HCT116 (cell line): ENCODE measurements at regions not wholly inside any gene's neighbourhood (a gene's known extent, or its start where the extent isn't known, plus 50 kb on each side); places are given as distances from the start of the nearest gene placed in this dataset.

Source experiments
- ATAC-seq: fragments of 200-7000 bp; cut with Tn5 transposase; 2 replicates; pipeline ENCODE4 v1.9.1; 2020; ENCODE audit warnings: mild to moderate bottlenecking, moderate library complexity
- BruUV-seq: library from RNA; stranded (reverse); fragments of 400-500 nt; replicated peaks from 2 replicates; lab custom pipeline; 2021; lab: Mats Ljungman, UMichigan
- CTCF ChIA-PET: fragments of 300-600 bp; sonication (Branson Sonifier 250); formaldehyde crosslinking; loops from one replicate; lab custom pipeline; 2021; ENCODE audit warnings: antibody characterized with exemption; lab: Charles Lee
- POLR2A ChIA-PET: fragments of 300-600, 350-600 bp; sonication (Branson Sonifier 250); formaldehyde crosslinking; loops from one replicate; lab custom pipeline; 2021; ENCODE audit warnings: antibody characterized with exemption; lab: Charles Lee
- RAD21 ChIA-PET, 2 experiments: fragments of 300-600 bp; sonication (Branson Sonifier 250); formaldehyde crosslinking; loops; one replicate each; lab custom pipeline; 2023; ENCODE audit warnings: low total read pairs in 2 of 2; ENCODE audit not compliant: uncharacterized antibody in 2 of 2, unreplicated experiment in 2 of 2, low non-redundant PET in 1 of 2; lab: Charles Lee
- DNase-seq: peaks from one replicate; pipeline ENCODE4 v3.0.0-alpha.2; 2010; ENCODE audit warnings: low read depth, low spot score
- H2AFZ ChIP-seq: fragments of 200-600 bp; shearing (Covaris generic), sonication (generic); 2 replicates; pipeline ENCODE4 v1.6.1; 2017; ENCODE audit warnings: low read depth, mixed run types, mixed read lengths, antibody characterized with exemption, low read length; ENCODE audit not compliant: poor library complexity, severe bottlenecking
- H3K27ac ChIP-seq: 2 replicates; pipeline ENCODE4 v1.5.1; 2012; ENCODE audit warnings: low read depth, low read length
- H3K27me3 ChIP-seq: fragments of 200-600 bp; sonication (generic); 2 replicates; pipeline ENCODE4 v1.6.1; 2016; ENCODE audit warnings: mixed run types, low read length, mixed read lengths; ENCODE audit not compliant: insufficient read depth
- H3K36me3 ChIP-seq, 2 experiments: fragments of 200-500 bp in 1 of 2; fragments of 200-600 bp in 1 of 2; sonication (Bioruptor generic) in 1 of 2; sonication (generic) in 1 of 2; 2 replicates each; pipeline versions ENCODE4 v1.5.1 to v1.6.1; 2014 to 2016; ENCODE audit warnings: low read length in 2 of 2, inconsistent platforms in 1 of 2, mixed read lengths in 1 of 2, mixed run types in 1 of 2; ENCODE audit not compliant: insufficient read depth in 2 of 2, control insufficient read depth in 1 of 2
- H3K4me1 ChIP-seq, 2 experiments: fragments of 200-600 bp in 1 of 2; sonication (generic) in 1 of 2; 2 replicates each; pipeline versions ENCODE4 v1.5.1 to v1.6.1; 2012 to 2017; ENCODE audit warnings: low read length in 2 of 2, inconsistent platforms in 1 of 2, mild to moderate bottlenecking in 1 of 2, mixed read lengths in 1 of 2, mixed run types in 1 of 2, moderate library complexity in 1 of 2; ENCODE audit not compliant: insufficient read depth in 2 of 2, control insufficient read depth in 1 of 2
- H3K4me2 ChIP-seq: fragments of 200-600 bp; sonication (generic); 2 replicates; pipeline ENCODE4 v1.6.1; 2017; ENCODE audit warnings: mixed run types, low read length, mixed read lengths
- H3K4me3 ChIP-seq, 2 experiments: fragments of 200-600 bp in 1 of 2; sonication (generic) in 1 of 2; replicated peaks in 1 of 2; 2 replicates each; pipeline ENCODE4 v1.5.1; 2011 to 2016; ENCODE audit warnings: low read length in 2 of 2, control low read depth in 1 of 2, low read depth in 1 of 2, mild to moderate bottlenecking in 1 of 2, mixed read lengths in 1 of 2, mixed run types in 1 of 2
- H3K79me2 ChIP-seq: fragments of 200-600 bp; sonication (generic); 2 replicates; pipeline ENCODE4 v1.6.1; 2017; ENCODE audit warnings: mild to moderate bottlenecking, mixed run types, low read length, moderate library complexity, mixed read lengths; ENCODE audit not compliant: insufficient read depth
- H3K9ac ChIP-seq: fragments of 200-600 bp; sonication (generic); 2 replicates; pipeline ENCODE4 v1.6.1; 2016; ENCODE audit warnings: low read length, mixed read lengths
- H3K9me2 ChIP-seq: fragments of 200-600 bp; sonication (generic), shearing (Covaris generic); 2 replicates; pipeline ENCODE4 v1.6.1; 2017; ENCODE audit warnings: mixed run types, mild to moderate bottlenecking, moderate library complexity; ENCODE audit not compliant: insufficient read depth
- H3K9me3 ChIP-seq, 2 experiments: fragments of 200-500 bp in 1 of 2; fragments of 200-600 bp in 1 of 2; sonication (Bioruptor generic) in 1 of 2; sonication (generic) in 1 of 2; 2 replicates each; pipeline ENCODE4 v1.6.1; 2014 to 2017; ENCODE audit warnings: low read length in 2 of 2, mixed read lengths in 2 of 2, inconsistent platforms in 1 of 2, low read depth in 1 of 2, mild to moderate bottlenecking in 1 of 2, mixed run types in 1 of 2, moderate library complexity in 1 of 2; ENCODE audit not compliant: control insufficient read depth in 1 of 2, insufficient read depth in 1 of 2
- H4K20me1 ChIP-seq: fragments of 200-600 bp; sonication (generic), shearing (Covaris generic); 2 replicates; pipeline ENCODE4 v1.6.1; 2017; ENCODE audit warnings: mixed run types, mild to moderate bottlenecking, moderate library complexity; ENCODE audit not compliant: insufficient read depth
- ATF3 ChIP-seq: IDR thresholded peaks from 2 replicates; pipeline ENCODE4 v1.6.1; 2012
- CBX3 ChIP-seq: IDR thresholded peaks from 2 replicates; pipeline ENCODE4 v1.6.1; 2012; ENCODE audit warnings: low read depth
- CEBPB ChIP-seq: IDR thresholded peaks from 2 replicates; pipeline ENCODE4 v1.6.1; 2012; ENCODE audit warnings: low read depth
- CTCF ChIP-seq, 3 experiments: fragments of 200-600 bp in 1 of 3; sonication (generic) in 1 of 3; IDR thresholded peaks in 2 of 3; conservative IDR thresholded peaks in 1 of 3; 2 replicates each; pipeline ENCODE4 v1.5.1; 2012 to 2017; ENCODE audit warnings: low read depth in 2 of 3, low read length in 2 of 3, antibody characterized with exemption in 1 of 3, borderline replicate concordance in 1 of 3, control low read depth in 1 of 3, mild to moderate bottlenecking in 1 of 3, mixed read lengths in 1 of 3, mixed run types in 1 of 3, moderate library complexity in 1 of 3; ENCODE audit not compliant: insufficient read depth in 1 of 3
- EGR1 ChIP-seq: IDR thresholded peaks from 2 replicates; pipeline ENCODE4 v1.6.1; 2012; ENCODE audit warnings: low read depth
- ELF1 ChIP-seq: IDR thresholded peaks from 2 replicates; pipeline ENCODE4 v1.6.1; 2012; ENCODE audit warnings: low read depth, borderline replicate concordance
- EZH2 ChIP-seq: fragments of 200-600 bp; sonication (generic); IDR thresholded peaks from 2 replicates; pipeline ENCODE4 v1.6.1; 2017; ENCODE audit warnings: antibody characterized with exemption, mixed run types
- EZH2phosphoT487 ChIP-seq: fragments of 200-600 bp; IDR thresholded peaks from 2 replicates; pipeline ENCODE4 v1.6.1; 2018; ENCODE audit warnings: antibody characterized with exemption, borderline replicate concordance
- FOSL1 ChIP-seq: IDR thresholded peaks from 2 replicates; pipeline ENCODE4 v1.6.1; 2012; ENCODE audit warnings: low read depth
- JUND ChIP-seq: IDR thresholded peaks from 2 replicates; pipeline ENCODE4 v1.6.1; 2012
- POLR2A ChIP-seq: IDR thresholded peaks from 2 replicates; pipeline ENCODE4 v1.7.0; 2011; ENCODE audit warnings: borderline replicate concordance; ENCODE audit not compliant: insufficient read depth, insufficient read length; ENCODE audit errors: extremely low read depth
- RAD21 ChIP-seq: IDR thresholded peaks from 2 replicates; pipeline ENCODE4 v1.6.1; 2012; ENCODE audit warnings: low read depth, mild to moderate bottlenecking
- SIN3A ChIP-seq: IDR thresholded peaks from 2 replicates; pipeline ENCODE4 v1.6.1; 2012; ENCODE audit warnings: low read depth
- SP1 ChIP-seq: IDR thresholded peaks from 2 replicates; pipeline ENCODE4 v1.6.1; 2012; ENCODE audit warnings: low read depth
- SRF ChIP-seq: IDR thresholded peaks from 2 replicates; pipeline ENCODE4 v1.6.1; 2012; ENCODE audit warnings: low read depth
- YY1 ChIP-seq: IDR thresholded peaks from 2 replicates; pipeline ENCODE4 v1.6.1; 2011; ENCODE audit warnings: low read length, low read depth, moderate library complexity, mild to moderate bottlenecking; ENCODE audit not compliant: insufficient replicate concordance; ENCODE audit errors: extremely low read depth
- ZFX ChIP-seq: fragments of 450-650 bp; IDR thresholded peaks from 2 replicates; pipeline ENCODE4 v1.6.1; 2017
- intact Hi-C: fragments of 100-400 bp; cut with micrococcal nuclease; formaldehyde crosslinking; loops from 2 replicates; pipeline ENCODE4 v1.10.0; 2022
- TF ChIP-seq, protein P1 (sequence below): IDR thresholded peaks from 2 replicates; pipeline ENCODE4 v1.6.1; 2012; ENCODE audit warnings: low read depth
- TF ChIP-seq, protein P2 (sequence below): IDR thresholded peaks from 2 replicates; pipeline ENCODE4 v1.6.1; 2011; ENCODE audit warnings: mild to moderate bottlenecking, low read length, moderate library complexity; ENCODE audit not compliant: insufficient replicate concordance; ENCODE audit errors: extremely low read depth

- TF ChIP-seq FOSL1 (no peak), ELF1 (no peak)
Measured at GRCh38 chr9:21677387-21677786, 125.0 kb upstream of the MTAP start (continued).

GRCh38 chr9:21677834-21678233, 124.6 kb upstream of the MTAP start:
- peaks cover 92% of the 10 kb centered on the region for H3K79me2 ChIP-seq
- peak; percentile 76 for ATAC-seq
- RAD21 ChIA-PET: interaction anchor here in 1 of 2 experiments (1.0 kb wide), 1 partner anchor 111 kb away, joined by 3 read pairs; no protein-coding TSS in a partner anchor
- POLR2A ChIA-PET: interaction anchor here (0.9 to 2.5 kb wide), 30 partner anchors 9 to 124 kb away, joined by 3 to 24 read pairs (median 5); no protein-coding TSS in a partner anchor
- H3K9ac ChIP-seq: peak overlapping the region; percentile 53
- no peaks in the 10 kb centered on the region for H4K20me1 ChIP-seq
- DNase-seq: peak; percentile 99
- H3K4me2 ChIP-seq: peak overlapping the region; percentile 31
- no peak overlapping the region for H2AFZ ChIP-seq
- H3K4me3 ChIP-seq: no peak overlapping the region
- H3K4me1 ChIP-seq: peaks cover 90 to 99% of the 10 kb centered on the region in 2 experiments
- CTCF ChIA-PET: interaction anchor here (1.4 to 1.7 kb wide), 2 partner anchors 111 to 424 kb away, joined by 3 to 7 read pairs; no protein-coding TSS in a partner anchor
- H3K27me3 ChIP-seq: no peaks in the 10 kb centered on the region
- peak overlapping the region; percentile 99 for H3K27ac ChIP-seq
- no peaks in the 10 kb centered on the region for H3K9me3 ChIP-seq
- BruUV-seq: no TSS peak
- intact Hi-C loops: loop anchor here (2.0 kb wide), 3 partner anchors 63 to 111 kb away; no protein-coding TSS in a partner anchor
- H3K36me3 ChIP-seq: no peaks in the 10 kb centered on the region
- no peaks in the 10 kb centered on the region for H3K9me2 ChIP-seq
- peak; percentile 99 for TF ChIP-seq FOSL1
- peak; percentile 48 for TF ChIP-seq RAD21
- peak; percentile 87 for TF ChIP-seq SRF
- no peak for TF ChIP-seq ZFX
- TF ChIP-seq JUND: peak; percentile 99
- TF ChIP-seq ATF3: peak; percentile 72
- peak; percentile 100 for TF ChIP-seq SP1
- no peak for TF ChIP-seq ELF1
- TF ChIP-seq EGR1: peak; percentile 84; the same call in 1 of the 2 replicates
- peak; percentile 75; the same call in 1 of the 2 replicates for TF ChIP-seq CBX3
- no peak for TF ChIP-seq POLR2A
- TF ChIP-seq SIN3A: no peak
- TF ChIP-seq, protein P1, sequence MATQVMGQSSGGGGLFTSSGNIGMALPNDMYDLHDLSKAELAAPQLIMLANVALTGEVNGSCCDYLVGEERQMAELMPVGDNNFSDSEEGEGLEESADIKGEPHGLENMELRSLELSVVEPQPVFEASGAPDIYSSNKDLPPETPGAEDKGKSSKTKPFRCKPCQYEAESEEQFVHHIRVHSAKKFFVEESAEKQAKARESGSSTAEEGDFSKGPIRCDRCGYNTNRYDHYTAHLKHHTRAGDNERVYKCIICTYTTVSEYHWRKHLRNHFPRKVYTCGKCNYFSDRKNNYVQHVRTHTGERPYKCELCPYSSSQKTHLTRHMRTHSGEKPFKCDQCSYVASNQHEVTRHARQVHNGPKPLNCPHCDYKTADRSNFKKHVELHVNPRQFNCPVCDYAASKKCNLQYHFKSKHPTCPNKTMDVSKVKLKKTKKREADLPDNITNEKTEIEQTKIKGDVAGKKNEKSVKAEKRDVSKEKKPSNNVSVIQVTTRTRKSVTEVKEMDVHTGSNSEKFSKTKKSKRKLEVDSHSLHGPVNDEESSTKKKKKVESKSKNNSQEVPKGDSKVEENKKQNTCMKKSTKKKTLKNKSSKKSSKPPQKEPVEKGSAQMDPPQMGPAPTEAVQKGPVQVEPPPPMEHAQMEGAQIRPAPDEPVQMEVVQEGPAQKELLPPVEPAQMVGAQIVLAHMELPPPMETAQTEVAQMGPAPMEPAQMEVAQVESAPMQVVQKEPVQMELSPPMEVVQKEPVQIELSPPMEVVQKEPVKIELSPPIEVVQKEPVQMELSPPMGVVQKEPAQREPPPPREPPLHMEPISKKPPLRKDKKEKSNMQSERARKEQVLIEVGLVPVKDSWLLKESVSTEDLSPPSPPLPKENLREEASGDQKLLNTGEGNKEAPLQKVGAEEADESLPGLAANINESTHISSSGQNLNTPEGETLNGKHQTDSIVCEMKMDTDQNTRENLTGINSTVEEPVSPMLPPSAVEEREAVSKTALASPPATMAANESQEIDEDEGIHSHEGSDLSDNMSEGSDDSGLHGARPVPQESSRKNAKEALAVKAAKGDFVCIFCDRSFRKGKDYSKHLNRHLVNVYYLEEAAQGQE: no peak
- TF ChIP-seq EZH2: no peak
- TF ChIP-seq CEBPB: peak; percentile 86
- TF ChIP-seq YY1: no peak
- TF ChIP-seq, protein P2, sequence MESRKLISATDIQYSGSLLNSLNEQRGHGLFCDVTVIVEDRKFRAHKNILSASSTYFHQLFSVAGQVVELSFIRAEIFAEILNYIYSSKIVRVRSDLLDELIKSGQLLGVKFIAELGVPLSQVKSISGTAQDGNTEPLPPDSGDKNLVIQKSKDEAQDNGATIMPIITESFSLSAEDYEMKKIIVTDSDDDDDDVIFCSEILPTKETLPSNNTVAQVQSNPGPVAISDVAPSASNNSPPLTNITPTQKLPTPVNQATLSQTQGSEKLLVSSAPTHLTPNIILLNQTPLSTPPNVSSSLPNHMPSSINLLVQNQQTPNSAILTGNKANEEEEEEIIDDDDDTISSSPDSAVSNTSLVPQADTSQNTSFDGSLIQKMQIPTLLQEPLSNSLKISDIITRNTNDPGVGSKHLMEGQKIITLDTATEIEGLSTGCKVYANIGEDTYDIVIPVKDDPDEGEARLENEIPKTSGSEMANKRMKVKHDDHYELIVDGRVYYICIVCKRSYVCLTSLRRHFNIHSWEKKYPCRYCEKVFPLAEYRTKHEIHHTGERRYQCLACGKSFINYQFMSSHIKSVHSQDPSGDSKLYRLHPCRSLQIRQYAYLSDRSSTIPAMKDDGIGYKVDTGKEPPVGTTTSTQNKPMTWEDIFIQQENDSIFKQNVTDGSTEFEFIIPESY: peak; percentile 73
- no peak for TF ChIP-seq EZH2phosphoT487
- 0 out of 6 replicates have a peak, but pooled peaks of 1 of the 3 experiments have one; percentile 4 for TF ChIP-seq CTCF (IDR thresholded peaks at IDR 0.05 in 2 of 3, conservative IDR thresholded peaks at IDR 0.05 in 1 of 3; ENCODE audit: borderline replicate concordance in 1 of 3, insufficient read depth in 1 of 3, low read depth in 2 of 3, low read length in 2 of 3)
